ENCODE measurements at regions not wholly inside any gene's neighbourhood (a gene's known extent, or its start where the extent isn't known, plus 50 kb on each side); places are given as distances from the start of the nearest gene placed in this dataset.

- H3K9me3 ChIP-seq (ENCODE audit: insufficient read depth, low read depth, low read length), result no peaks in the 10 kb centered on the region
- H3K4me1 ChIP-seq (ENCODE audit: insufficient read depth, low read length), result no peaks in the 10 kb centered on the region
- WGBS, result 96% methylated on average over 2 of the region's 4 CpGs
- H3K36me3 ChIP-seq (ENCODE audit: insufficient read depth, low read length), result no peaks in the 10 kb centered on the region
- no peak overlapping the region for H3K4me3 ChIP-seq (ENCODE audit: low read length)
- H3K9ac ChIP-seq (ENCODE audit: low read depth, low read length), result no peak overlapping the region
- H3K27me3 ChIP-seq (ENCODE audit: insufficient read depth, low read length), result no peaks in the 10 kb centered on the region
- H3K27ac ChIP-seq (ENCODE audit: low read depth, low read length), result no peak overlapping the region
Observed at GRCh38 chr2:239684996-239685395, 284.2 kb upstream of the HDAC4 start.

DNA sequence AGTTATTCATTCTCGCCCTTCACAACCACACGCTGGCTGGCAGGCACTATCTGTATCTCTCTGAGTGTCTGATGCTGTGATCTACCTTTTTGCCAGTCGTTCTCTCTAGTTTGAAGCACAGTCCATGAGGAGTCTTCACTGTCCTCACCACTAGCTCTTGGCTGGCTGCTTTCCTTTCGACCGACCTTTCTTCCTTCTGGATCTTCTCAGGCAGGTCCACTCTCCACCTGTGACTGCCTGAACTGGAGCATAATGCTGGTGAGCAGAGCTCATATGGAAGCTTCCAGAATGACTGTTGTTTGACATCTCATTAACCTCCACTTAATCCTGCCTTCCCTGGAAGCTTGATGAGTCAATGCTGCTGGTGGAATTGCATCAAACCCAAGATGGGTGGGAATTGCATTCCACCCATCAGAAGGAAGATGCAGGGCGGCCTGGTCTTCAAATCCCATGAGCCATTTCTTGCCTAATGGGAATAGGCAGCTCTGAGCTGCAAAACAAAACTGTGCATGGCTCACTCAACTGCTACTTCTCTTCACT is 283.5 kb upstream of the HDAC4 start:
- H3K4me1 ChIP-seq (ENCODE audit: insufficient read depth, low read length), result no peaks in the 10 kb centered on the region
- no peaks in the 10 kb centered on the region for H3K27me3 ChIP-seq (ENCODE audit: insufficient read depth, low read length)
- no peak overlapping the region for H3K27ac ChIP-seq (ENCODE audit: low read depth, low read length)
- no peaks in the 10 kb centered on the region for H3K36me3 ChIP-seq (ENCODE audit: insufficient read depth, low read length)
- WGBS, result 90% methylated on average over 6 of the region's 6 CpGs
- H3K9me3 ChIP-seq (ENCODE audit: insufficient read depth, low read depth, low read length), result no peaks in the 10 kb centered on the region
- H3K9ac ChIP-seq (ENCODE audit: low read depth, low read length), result no peak overlapping the region
- no peak overlapping the region for H3K4me3 ChIP-seq (ENCODE audit: low read length)

- Histone ChIP-seq H3K4me1 (ENCODE audit: insufficient read depth, low read length) (no peaks in the 10 kb centered on the region), H3K27ac (ENCODE audit: low read depth, low read length) (no peak overlapping the region), H3K4me3 (ENCODE audit: low read length) (no peak overlapping the region), H3K9me3 (ENCODE audit: insufficient read depth, low read depth, low read length) (no peaks in the 10 kb centered on the region), H3K27me3 (ENCODE audit: insufficient read depth, low read length) (no peaks in the 10 kb centered on the region), H3K9ac (ENCODE audit: low read depth, low read length) (no peak overlapping the region), H3K36me3 (ENCODE audit: insufficient read depth, low read length) (no peaks in the 10 kb centered on the region)
- 100% methylated on average over 1 of the region's 2 CpGs for WGBS
Observed at GRCh38 chr2:239682518-239682917, 281.7 kb upstream of the HDAC4 start.

DNA sequence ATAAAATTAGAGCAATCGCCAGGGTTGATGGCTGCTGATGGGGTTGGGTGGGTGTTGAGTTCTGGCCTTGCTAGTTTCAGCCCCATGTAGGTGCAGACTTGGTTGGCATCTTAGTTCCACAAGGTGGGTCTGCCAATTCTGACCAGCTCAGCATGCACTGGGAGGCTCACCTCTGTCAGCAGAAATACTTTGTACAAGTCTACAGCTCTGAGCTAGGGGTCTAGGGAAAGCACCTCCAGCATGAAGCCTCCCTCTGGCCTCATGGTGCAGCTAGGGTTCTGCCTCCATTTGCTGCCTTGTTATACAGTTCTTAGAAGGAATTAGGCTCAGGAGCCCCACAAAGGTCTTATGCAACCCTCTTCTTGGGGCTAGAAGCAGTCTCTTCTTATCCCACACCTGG is 278.9 kb upstream of the HDAC4 start:
- Histone ChIP-seq H3K36me3 (ENCODE audit: insufficient read depth, low read length) (no peaks in the 10 kb centered on the region), H3K27me3 (ENCODE audit: insufficient read depth, low read length) (no peaks in the 10 kb centered on the region), H3K4me3 (ENCODE audit: low read length) (no peak overlapping the region), H3K9me3 (ENCODE audit: insufficient read depth, low read depth, low read length) (no peaks in the 10 kb centered on the region), H3K27ac (ENCODE audit: low read depth, low read length) (no peak overlapping the region), H3K4me1 (ENCODE audit: insufficient read depth, low read length) (no peaks in the 10 kb centered on the region), H3K9ac (ENCODE audit: low read depth, low read length) (no peak overlapping the region)
- WGBS, result 94% methylated on average over 1 of the region's 1 CpG

- H3K27me3 ChIP-seq (ENCODE audit: insufficient read depth, low read length), result no peaks in the 10 kb centered on the region
- H3K4me3 ChIP-seq (ENCODE audit: low read length), result no peak overlapping the region
- WGBS, result 97% methylated on average over 22 of the region's 22 CpGs
- H3K27ac ChIP-seq (ENCODE audit: low read depth, low read length), result no peak overlapping the region
- no peaks in the 10 kb centered on the region for H3K4me1 ChIP-seq (ENCODE audit: insufficient read depth, low read length)
- H3K36me3 ChIP-seq (ENCODE audit: insufficient read depth, low read length), result no peaks in the 10 kb centered on the region
- no peaks in the 10 kb centered on the region for H3K9me3 ChIP-seq (ENCODE audit: insufficient read depth, low read depth, low read length)
- H3K9ac ChIP-seq (ENCODE audit: low read depth, low read length), result no peak overlapping the region
Observed at GRCh38 chr2:239678666-239679296, 278.0 kb upstream of the HDAC4 start.

DNA sequence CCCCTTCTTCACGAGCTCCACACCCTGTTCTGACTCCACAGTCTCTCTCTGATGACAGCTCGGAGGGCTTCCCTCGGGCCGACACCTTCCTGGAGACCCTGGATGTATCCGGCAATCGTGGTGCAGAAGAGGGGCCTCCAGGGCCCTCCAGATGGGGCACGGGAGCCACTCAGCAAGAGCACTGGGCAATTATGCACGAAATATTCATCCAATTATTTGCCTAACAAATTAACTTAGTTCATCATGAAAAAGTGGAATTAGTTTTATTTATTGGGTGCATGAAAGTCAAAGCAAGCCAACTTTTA is 277.3 kb upstream of the HDAC4 start:
- Histone ChIP-seq H3K4me3 (ENCODE audit: low read length) (no peak overlapping the region), H3K27me3 (ENCODE audit: insufficient read depth, low read length) (no peaks in the 10 kb centered on the region), H3K36me3 (ENCODE audit: insufficient read depth, low read length) (no peaks in the 10 kb centered on the region), H3K9me3 (ENCODE audit: insufficient read depth, low read depth, low read length) (no peaks in the 10 kb centered on the region), H3K4me1 (ENCODE audit: insufficient read depth, low read length) (no peaks in the 10 kb centered on the region), H3K9ac (ENCODE audit: low read depth, low read length) (no peak overlapping the region), H3K27ac (ENCODE audit: low read depth, low read length) (no peak overlapping the region)
- 95% methylated on average over 8 of the region's 8 CpGs for WGBS

DNA sequence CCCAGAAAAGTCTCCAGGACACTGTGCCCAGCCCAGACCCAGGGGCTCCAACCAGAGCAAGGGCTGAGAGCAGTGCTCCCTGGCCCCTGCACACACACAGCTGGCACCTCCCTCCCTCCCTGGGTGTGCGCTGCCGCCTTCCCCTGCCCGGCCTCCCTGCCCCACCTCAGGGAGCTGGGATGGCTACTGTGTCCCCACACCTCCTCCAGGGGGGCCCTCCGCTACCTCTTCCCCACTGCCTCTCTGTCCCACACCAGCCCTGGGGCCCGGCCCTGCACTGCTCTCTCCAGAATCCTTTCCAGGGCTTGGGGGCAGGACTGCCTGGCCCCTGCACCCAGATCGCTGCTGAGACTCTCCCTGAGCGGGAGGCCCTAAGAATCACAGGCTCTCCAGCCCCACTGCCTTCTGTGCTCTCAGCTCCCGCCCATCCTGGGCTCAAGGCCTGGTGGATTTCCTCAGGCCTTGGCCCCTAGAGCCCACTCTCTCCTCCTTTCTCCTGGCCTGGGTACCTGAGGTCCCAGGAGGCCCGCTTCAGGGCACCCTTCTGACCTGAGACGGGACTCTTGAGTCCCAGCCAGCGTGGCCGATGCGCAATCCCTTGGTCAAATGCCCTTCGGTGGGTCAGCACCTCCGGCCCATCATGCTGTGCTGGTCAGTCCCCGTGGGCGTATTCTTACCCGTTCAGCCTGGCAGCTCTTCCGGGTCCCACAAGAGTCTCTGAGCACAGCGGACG is 276.8 kb upstream of the HDAC4 start:
- Histone ChIP-seq H3K9ac (ENCODE audit: low read depth, low read length) (no peak overlapping the region), H3K27me3 (ENCODE audit: insufficient read depth, low read length) (no peaks in the 10 kb centered on the region), H3K9me3 (ENCODE audit: insufficient read depth, low read depth, low read length) (no peaks in the 10 kb centered on the region), H3K4me1 (ENCODE audit: insufficient read depth, low read length) (no peaks in the 10 kb centered on the region), H3K4me3 (ENCODE audit: low read length) (no peak overlapping the region), H3K27ac (ENCODE audit: low read depth, low read length) (no peak overlapping the region), H3K36me3 (ENCODE audit: insufficient read depth, low read length) (no peaks in the 10 kb centered on the region)
- 94% methylated on average over 21 of the region's 21 CpGs for WGBS

- WGBS, result 92% methylated on average over 18 of the region's 19 CpGs
- H3K36me3 ChIP-seq (ENCODE audit: insufficient read depth, low read length), result no peaks in the 10 kb centered on the region
Observed at GRCh38 chr2:239676716-239677452, 276.1 kb upstream of the HDAC4 start.

DNA sequence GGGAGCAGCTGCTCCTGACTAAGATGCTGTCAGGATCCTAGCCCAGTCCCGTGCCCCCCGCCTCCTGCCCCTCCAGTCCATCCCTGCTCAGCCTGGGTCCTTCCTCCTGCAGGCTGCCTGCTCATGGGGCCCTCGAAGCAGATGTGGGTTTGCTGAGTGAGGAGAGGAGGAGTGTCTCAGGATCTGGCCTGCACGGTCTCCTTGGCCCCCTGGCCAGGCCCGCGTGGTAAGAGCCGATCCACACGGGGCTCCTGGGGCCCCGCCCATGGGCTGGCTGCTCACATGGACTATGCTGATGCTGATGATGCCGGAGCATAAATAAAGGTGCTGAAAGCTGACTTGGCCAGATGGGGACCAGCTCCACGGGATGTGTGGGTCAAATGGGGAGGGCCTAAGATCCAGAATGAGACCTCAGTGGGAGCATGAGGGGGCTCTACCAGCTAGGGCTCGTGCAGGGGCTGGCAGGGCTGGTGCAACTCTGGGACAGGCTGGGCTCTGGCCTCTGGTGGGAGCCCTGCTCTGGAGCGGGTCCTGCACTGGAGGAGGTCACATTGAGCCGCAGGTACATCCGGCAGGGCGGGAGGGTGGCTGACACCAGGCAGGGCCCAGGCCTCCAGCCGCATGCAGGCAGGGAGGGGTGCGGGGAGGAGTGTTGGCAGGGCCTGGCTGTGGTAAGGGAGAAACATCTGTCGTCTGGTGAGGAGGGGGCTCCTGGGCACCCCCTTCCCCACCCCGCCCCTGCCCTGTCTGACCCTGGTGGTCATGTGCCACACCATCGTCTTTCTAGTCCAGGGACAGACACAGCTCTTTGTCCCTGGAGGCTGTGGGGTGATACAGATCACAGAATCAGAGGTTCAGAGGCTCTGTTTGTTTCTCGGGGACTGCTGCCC is 275.3 kb upstream of the HDAC4 start:
- WGBS, result 88% methylated on average over 21 of the region's 22 CpGs
- H3K36me3 ChIP-seq (ENCODE audit: insufficient read depth, low read length), result no peaks in the 10 kb centered on the region
- no peak overlapping the region for H3K4me3 ChIP-seq (ENCODE audit: low read length)
- H3K9me3 ChIP-seq (ENCODE audit: insufficient read depth, low read depth, low read length), result no peaks in the 10 kb centered on the region
- no peak overlapping the region for H3K27ac ChIP-seq (ENCODE audit: low read depth, low read length)
- H3K9ac ChIP-seq (ENCODE audit: low read depth, low read length), result no peak overlapping the region
- no peaks in the 10 kb centered on the region for H3K4me1 ChIP-seq (ENCODE audit: insufficient read depth, low read length)
- H3K27me3 ChIP-seq (ENCODE audit: insufficient read depth, low read length), result no peaks in the 10 kb centered on the region

More at GRCh38 chr2:239676716-239677452, 276.1 kb upstream of the HDAC4 start:
- no peaks in the 10 kb centered on the region for H3K4me1 ChIP-seq (ENCODE audit: insufficient read depth, low read length)
- no peak overlapping the region for H3K4me3 ChIP-seq (ENCODE audit: low read length)
- no peaks in the 10 kb centered on the region for H3K9me3 ChIP-seq (ENCODE audit: insufficient read depth, low read depth, low read length)
- H3K9ac ChIP-seq (ENCODE audit: low read depth, low read length), result no peak overlapping the region
- no peak overlapping the region for H3K27ac ChIP-seq (ENCODE audit: low read depth, low read length)
- H3K27me3 ChIP-seq (ENCODE audit: insufficient read depth, low read length), result no peaks in the 10 kb centered on the region

DNA sequence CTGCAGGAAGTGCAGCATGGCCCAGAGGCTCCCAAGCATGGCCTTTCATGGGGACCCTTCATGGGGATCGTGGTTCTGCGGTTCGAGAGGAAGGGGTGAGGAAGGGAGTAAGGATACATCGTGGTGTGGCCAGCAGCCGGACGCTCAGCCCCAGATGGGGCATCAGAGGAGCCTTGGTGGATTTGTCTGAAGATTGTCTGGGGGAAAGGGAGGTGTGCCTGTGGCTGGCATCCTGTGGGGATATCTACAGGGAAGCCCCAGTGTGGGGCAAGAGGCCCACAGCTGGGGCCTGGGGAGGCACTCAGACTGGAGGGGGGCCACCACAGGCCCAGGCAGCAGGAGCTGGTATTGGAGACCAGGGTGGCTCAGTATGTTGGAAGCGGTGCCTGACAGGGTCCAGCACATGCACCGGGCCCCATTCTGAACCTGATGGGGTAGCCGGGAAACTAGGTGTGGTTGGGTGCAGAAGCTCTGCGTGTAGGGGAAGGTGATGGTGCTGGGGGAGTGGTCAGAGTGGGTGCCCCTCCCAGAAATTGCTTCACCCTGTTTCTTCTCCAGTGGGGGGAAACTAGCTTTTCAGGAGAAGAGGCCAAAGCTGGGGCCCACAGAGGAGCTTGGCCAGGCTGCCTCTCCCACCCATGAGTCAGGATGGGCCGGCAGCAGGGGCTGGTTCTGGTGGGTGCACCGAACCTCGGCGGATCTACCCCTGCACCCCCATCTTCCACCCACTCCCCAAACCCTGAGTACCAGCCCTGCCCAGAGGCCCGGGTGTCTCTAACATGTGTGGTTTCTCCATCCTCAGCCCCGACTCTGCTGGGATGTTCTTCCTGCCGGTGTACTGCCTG is 274.4 kb upstream of the HDAC4 start:
- Histone ChIP-seq H3K36me3 (ENCODE audit: insufficient read depth, low read length) (no peaks in the 10 kb centered on the region), H3K27me3 (ENCODE audit: insufficient read depth, low read length) (no peaks in the 10 kb centered on the region), H3K4me1 (ENCODE audit: insufficient read depth, low read length) (no peaks in the 10 kb centered on the region), H3K27ac (ENCODE audit: low read depth, low read length) (no peak overlapping the region), H3K9ac (ENCODE audit: low read depth, low read length) (no peak overlapping the region), H3K9me3 (ENCODE audit: insufficient read depth, low read depth, low read length) (no peaks in the 10 kb centered on the region), H3K4me3 (ENCODE audit: low read length) (no peak overlapping the region)
- WGBS, result 91% methylated on average over 17 of the region's 17 CpGs

Data from HUES64 (cell line).